Breast epithelium (tissue), 3 donors: ENCODE measurements at regions not wholly inside any gene's neighbourhood (a gene's known extent, or its start where the extent isn't known, plus 50 kb on each side); places are given as distances from the start of the nearest gene placed in this dataset.

Experiments used
- POLR2A ChIP-seq: fragments of 450-650 bp; IDR thresholded peaks from one replicate; pipeline ENCODE4 v1.6.1; 2016; ENCODE audit warnings: antibody characterized with exemption, mild to moderate bottlenecking, moderate library complexity
- POLR2AphosphoS5 ChIP-seq, 3 donors: sonication (generic); formaldehyde crosslinking; IDR thresholded peaks; one replicate each; pipeline ENCODE4 v1.6.1; 2017; ENCODE audit warnings: antibody characterized with exemption in 3 of 3
- TF ChIP-seq, protein P1 (sequence below), 3 donors: fragments of 450-650 bp; IDR thresholded peaks; one replicate each; pipeline ENCODE4 v1.5.1; 2016 to 2017; ENCODE audit warnings: antibody characterized with exemption in 3 of 3, mild to moderate bottlenecking in 3 of 3, moderate library complexity in 3 of 3

GRCh38 chr9:28267351-28267750 is 694.1 kb upstream of the C9orf72 start:
- TF ChIP-seq, protein P1, sequence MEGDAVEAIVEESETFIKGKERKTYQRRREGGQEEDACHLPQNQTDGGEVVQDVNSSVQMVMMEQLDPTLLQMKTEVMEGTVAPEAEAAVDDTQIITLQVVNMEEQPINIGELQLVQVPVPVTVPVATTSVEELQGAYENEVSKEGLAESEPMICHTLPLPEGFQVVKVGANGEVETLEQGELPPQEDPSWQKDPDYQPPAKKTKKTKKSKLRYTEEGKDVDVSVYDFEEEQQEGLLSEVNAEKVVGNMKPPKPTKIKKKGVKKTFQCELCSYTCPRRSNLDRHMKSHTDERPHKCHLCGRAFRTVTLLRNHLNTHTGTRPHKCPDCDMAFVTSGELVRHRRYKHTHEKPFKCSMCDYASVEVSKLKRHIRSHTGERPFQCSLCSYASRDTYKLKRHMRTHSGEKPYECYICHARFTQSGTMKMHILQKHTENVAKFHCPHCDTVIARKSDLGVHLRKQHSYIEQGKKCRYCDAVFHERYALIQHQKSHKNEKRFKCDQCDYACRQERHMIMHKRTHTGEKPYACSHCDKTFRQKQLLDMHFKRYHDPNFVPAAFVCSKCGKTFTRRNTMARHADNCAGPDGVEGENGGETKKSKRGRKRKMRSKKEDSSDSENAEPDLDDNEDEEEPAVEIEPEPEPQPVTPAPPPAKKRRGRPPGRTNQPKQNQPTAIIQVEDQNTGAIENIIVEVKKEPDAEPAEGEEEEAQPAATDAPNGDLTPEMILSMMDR (IDR thresholded peaks at IDR 0.05) = no peak
- TF ChIP-seq POLR2A (no peak), POLR2AphosphoS5 (IDR thresholded peaks at IDR 0.05) (no peak)
